ENCODE measurements at regions not wholly inside any gene's neighbourhood (a gene's known extent, or its start where the extent isn't known, plus 50 kb on each side); places are given as distances from the start of the nearest gene placed in this dataset.

- no peak for DNase-seq
Observed at GRCh38 chr1:216953495-216953894, 230.3 kb upstream of the ESRRG start.

- no peak for DNase-seq
Observed at GRCh38 chr1:216952864-216953263, 229.6 kb upstream of the ESRRG start.

- no peak for DNase-seq
Observed at GRCh38 chr1:216945538-216946080, 222.4 kb upstream of the ESRRG start.

GRCh38 chr1:216944864-216945510 is 221.8 kb upstream of the ESRRG start:
- no peak for DNase-seq

GRCh38 chr1:216937491-216937890 is 214.3 kb upstream of the ESRRG start:
- no peak for DNase-seq

GRCh38 chr1:216936779-216937178 is 213.6 kb upstream of the ESRRG start:
- no peak for DNase-seq

GRCh38 chr1:216935901-216936300 is 212.7 kb upstream of the ESRRG start:
- no peak for DNase-seq

- no peak for DNase-seq
Observed at GRCh38 chr1:216932424-216932823, 209.2 kb upstream of the ESRRG start.

- no peak for DNase-seq
Observed at GRCh38 chr1:216929870-216930582, 206.8 kb upstream of the ESRRG start.

- no peak for DNase-seq
Observed at GRCh38 chr1:216927633-216928032, 204.4 kb upstream of the ESRRG start.

- DNase-seq, result no peak
Observed at GRCh38 chr1:216926720-216927510, 203.7 kb upstream of the ESRRG start.

- DNase-seq, result no peak
Observed at GRCh38 chr1:216925962-216926625, 202.9 kb upstream of the ESRRG start.

- no peak for DNase-seq
Observed at GRCh38 chr1:216924732-216925131, 201.5 kb upstream of the ESRRG start.

GRCh38 chr1:216923601-216924000 is 200.4 kb upstream of the ESRRG start:
- DNase-seq, result no peak

- no peak for DNase-seq
Observed at GRCh38 chr1:216922406-216922805, 199.2 kb upstream of the ESRRG start.

- no peak for DNase-seq
Observed at GRCh38 chr1:216921866-216922265, 198.6 kb upstream of the ESRRG start.

- no peak for DNase-seq
Observed at GRCh38 chr1:216919060-216919970, 196.1 kb upstream of the ESRRG start.

GRCh38 chr1:216916890-216917438 is 193.7 kb upstream of the ESRRG start:
- DNase-seq, result no peak

- no peak for DNase-seq
Observed at GRCh38 chr1:216914974-216915373, 191.7 kb upstream of the ESRRG start.

- DNase-seq, result no peak
Observed at GRCh38 chr1:216913976-216914375, 190.7 kb upstream of the ESRRG start.

- DNase-seq, result no peak
Observed at GRCh38 chr1:216910081-216910840, 187.0 kb upstream of the ESRRG start.
